Erythroblast (primary cell): ENCODE measurements at regions not wholly inside any gene's neighbourhood (a gene's known extent, or its start where the extent isn't known, plus 50 kb on each side); places are given as distances from the start of the nearest gene placed in this dataset.

Source experiments
- GATA1 ChIP-seq: IDR thresholded peaks from 2 replicates; pipeline ENCODE4 v1.6.1; 2011; ENCODE audit warnings: low read depth, mild to moderate bottlenecking, control low read depth, low read length, moderate library complexity
- POLR2A ChIP-seq: IDR thresholded peaks from 2 replicates; pipeline ENCODE4 v1.6.1; 2011; ENCODE audit warnings: mild to moderate bottlenecking, low read length

- TF ChIP-seq POLR2A = no peak
- no peak for TF ChIP-seq GATA1
Measured at GRCh38 chr1:10852998-10853520, 56.6 kb upstream of the CASZ1 start.
